HG03025 (cell line): ENCODE measurements at regions not wholly inside any gene's neighbourhood (a gene's known extent, or its start where the extent isn't known, plus 50 kb on each side); places are given as distances from the start of the nearest gene placed in this dataset.

Source experiments
- ATAC-seq: cut with Tn5 transposase; IDR thresholded peaks from one replicate; pipeline ENCODE4 v1.9.1; 2021; ENCODE audit warnings: mild to moderate bottlenecking, moderate library complexity; ENCODE audit not compliant: unreplicated experiment, low FRiP score

DNA sequence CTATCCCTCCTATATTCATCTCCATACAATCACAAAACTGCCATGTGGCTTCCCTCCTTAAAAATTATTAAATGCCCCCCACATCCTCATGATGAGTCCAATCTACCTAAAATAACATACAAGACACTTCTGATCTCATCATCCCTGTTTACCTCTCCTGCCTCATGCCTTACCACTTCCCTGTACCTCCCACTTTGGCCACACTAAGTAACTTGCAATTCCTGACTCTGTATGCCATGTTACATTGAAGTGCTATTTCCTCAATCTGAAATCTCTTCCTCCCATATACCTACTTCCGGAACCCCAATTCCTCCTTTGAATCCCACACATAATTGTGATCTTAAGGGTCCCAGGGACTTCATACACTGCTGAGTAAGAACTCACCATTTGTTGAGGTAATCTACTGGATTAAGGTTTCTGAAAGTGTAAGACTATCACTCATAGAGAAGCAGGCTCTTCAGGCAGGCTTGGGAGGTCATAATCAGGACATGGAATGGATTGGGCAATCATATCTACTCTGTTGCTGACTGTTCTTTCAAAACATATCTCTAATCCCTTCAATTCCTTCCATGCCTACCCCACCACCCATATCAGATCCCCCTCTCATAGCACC is 117.6 kb upstream of the PLEKHG7 start:
- ATAC-seq = no peak

DNA sequence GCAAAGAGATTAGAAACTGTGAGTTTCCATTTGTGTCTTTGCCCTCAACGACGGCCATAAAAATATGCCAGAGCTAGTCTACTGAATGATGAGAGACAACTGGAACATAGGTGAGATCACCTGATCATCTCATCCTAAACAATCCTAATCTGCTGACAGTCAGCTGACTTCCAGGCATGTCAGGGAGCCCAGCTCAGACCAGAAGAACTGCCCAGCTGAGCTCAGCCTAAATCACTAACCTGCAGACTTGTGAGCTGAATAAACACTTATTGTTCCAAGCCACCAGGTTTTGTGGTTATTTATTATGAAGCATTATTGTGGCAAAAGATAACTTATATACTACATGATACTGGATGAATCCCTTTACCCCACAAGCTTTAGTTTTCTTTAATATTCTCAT is 118.9 kb upstream of the PLEKHG7 start:
- no peak for ATAC-seq

DNA sequence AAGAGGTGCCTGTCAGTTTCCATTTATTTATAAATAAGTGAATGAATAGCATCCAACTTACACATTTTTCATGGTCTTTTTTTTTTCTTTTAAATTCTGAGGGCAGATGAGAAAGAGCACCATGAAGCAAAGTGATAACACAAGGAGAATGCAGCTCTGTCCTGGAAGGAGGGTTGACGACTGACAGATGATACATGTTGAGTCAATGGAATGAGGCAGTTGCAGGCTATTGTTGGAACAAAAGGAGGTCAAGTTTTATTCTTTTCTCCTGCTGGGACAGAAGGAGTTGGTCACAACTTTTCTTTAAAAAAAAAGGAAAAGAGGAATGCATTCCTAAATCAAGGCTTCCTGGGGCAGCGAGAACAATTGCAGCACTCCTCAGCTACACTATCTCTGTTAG is 119.9 kb upstream of the PLEKHG7 start:
- no peak for ATAC-seq

DNA sequence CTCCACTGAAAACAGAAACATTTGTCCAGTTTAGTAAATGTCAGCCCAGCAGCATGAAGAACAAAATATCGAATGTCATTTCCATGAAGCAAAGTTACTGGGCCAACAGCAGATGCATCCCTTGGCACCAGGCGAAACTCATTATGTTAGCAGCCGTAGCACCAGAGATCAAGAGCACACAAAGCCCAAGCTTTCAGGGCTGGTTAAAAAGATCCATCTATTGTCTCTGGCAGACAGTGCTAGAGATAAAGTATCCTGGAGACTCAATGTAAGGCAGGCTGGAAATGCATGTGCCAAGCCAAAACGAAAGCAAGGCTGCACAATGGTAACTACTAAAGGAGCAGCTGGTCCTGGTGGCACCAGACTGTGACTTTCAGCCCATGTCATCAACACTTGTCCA is 120.3 kb upstream of the PLEKHG7 start:
- no peak for ATAC-seq

DNA sequence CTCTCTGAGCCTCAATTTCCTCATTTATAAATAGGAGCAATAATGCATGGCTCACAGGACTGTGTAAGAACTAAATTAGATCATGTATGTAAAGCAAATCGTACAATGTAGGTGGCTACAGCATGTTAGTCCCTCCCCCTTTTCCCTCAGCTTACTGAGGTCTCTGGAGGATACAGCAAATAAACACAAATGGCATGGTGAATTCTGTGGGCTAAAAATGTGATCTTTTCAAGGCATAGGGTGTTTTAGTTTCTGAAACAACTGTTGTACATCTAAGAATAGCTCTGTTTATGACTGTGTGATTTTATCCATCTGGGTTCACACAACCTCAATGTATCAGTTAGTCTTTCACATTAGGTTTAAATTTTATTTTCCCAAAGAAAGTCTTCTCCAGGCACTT is 121.2 kb upstream of the PLEKHG7 start:
- no peak for ATAC-seq

DNA sequence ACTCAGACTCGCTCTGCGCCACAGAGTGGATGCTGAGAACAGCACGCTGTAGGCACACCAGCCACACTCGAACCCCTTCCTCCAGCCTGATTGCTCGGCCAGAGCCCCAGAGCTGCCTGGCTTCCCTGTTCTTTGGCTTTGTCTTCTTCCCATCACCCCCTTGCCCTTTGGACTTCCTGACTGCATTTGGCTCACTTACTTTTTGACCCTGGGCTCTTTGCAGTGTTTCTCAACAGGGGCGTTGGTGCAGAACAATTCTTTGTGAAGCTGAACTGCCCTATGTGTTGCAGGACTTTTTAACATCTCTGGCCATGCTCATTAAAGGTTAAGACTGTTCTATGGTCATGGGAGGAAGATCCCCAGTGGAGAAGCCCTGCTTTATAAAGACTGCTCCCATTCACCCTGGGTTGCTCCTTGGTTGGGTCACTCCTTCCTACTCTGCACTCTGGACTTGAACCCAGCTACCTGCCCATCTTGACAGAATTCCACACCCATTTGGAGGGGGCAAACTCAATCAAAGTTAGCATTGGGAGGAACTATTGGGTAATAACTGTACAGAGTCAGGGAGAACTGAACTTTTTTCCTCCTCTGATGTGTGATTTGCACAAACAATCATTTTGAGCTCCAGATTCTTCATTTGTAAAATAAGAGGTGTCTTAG is 127.7 kb upstream of the PLEKHG7 start:
- ATAC-seq = no peak

DNA sequence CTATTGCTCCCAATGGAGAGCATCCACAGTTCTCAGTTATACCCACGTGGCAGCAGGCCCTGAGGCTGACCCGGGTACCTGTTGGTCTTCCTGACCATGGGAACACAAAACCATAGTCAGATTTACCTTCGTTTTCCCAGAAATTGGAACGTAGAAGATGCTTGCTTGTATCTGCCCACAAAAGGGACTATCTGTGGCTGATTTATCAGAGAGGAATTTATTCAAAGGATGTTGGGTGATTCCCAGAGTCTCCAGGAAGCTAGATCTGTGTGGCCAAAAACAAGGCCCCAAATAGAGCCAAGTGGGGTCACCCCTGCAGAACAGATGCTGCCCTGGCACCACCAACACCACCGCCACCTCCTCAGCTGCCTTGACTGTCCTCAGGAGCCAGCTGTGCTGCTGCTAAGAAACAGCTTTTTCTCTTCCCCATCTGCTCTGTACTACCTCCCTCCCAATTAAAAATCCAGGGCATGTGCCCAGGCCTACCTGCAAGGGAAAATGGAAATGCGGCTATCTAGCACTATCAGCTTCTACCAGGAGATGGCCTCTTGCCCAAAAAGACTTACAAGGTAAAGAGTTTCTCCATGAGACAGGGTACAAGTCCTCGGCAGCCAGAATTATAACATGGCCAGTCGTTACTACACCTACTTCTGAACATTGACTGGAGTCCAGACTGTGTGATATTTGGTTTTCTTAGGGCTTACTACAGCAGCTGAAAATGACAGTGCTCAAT is 128.6 kb upstream of the PLEKHG7 start:
- ATAC-seq = no peak

DNA sequence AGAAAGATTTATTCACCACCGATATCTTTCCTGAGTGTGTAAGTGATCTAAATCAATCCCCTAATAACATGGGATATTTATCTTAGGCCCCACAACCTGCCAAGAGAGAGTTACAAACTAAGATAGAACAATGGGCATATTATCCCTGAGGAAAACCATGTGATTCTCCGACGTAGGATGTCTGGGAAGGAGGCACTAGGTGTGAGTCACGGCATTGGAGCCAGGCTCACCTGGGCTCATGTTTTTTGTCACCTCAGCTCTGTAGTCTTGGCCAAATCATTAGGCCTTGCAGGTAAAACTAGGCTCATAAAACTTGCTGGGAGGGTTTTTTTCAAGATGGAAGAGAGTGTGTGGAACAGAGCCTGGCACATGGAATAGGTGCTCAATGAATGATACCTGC is 129.7 kb upstream of the PLEKHG7 start:
- no peak for ATAC-seq

DNA sequence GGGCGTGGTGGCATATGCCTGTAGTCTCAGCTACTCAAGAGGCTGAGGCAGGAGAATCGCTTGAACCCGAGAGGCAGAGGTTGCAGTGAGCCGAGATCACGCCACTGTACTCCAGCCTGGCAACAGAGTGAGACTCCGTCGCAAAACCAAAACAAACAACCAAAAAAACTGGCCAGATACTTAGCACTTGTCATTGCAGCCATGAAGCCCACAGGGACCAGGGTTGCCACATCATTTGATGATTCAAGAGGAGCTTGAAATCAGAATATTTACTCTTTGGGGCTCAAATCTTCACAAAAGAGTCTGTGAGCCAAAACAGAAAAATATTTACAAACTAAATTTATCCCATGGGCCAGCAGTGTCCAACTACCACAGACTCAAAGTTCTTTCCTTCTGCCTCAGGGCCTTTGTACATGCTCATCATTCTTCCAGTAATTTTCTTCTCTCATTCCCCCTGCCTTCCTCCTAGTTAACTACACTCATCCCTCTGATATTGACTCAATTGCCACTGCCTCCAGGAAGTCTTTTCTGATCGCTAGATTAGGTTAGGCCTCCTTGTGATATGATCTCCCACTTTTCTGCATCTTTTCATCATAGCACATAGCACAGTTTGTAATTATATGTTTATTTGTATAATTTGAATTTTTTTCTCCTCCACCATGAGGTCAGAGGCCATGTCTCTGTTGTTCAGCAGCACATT is 130.8 kb upstream of the PLEKHG7 start:
- no peak for ATAC-seq

DNA sequence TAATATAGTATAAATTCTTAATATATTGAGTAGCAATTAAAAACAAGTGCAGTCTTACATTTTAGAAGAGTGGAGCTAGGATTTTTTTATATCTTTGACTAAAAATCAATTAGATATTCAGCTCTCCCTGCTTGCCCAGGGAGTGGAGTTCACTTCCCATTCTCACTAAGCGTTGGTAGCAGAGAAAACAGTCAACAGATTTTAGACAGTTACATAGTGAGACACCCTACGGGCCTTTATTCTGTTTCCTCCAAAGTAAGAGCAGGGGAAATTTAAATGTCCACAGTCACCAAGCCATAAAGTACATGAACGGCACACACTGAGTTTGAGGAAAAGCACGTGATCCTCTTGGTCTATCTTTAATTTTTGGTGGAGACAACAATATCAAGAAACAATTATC is 131.6 kb upstream of the PLEKHG7 start:
- no peak for ATAC-seq

DNA sequence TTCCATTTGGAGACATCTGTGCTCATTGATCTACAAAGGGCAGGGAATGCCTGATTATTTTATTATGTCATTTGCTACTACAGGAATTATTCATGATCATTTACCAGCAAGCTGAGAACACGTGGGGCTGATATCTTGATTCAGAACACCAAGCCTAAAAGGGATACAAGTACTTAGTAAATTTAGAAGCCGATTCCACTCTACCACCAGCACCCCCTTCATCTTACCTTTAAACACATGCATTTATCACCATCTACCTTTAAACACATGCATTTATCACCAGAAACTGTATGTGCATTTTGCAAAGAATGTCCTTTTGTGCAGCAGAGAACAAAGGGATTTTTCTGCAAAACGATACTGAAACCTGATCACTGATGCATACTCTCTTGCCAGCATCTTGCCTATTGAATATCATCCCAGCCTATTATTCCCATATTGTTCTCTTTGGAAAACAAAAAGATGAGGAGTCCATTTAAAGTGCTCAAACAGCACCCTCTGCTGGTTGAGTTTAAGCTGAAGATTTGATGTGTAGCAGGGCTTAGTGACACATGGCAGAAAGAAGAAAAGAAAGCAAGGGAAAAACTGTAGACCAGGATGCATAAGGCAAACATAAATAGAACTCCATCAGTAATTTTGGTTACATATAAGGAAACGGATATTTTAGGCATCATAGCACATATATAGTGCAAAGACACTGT is 132.6 kb upstream of the PLEKHG7 start:
- ATAC-seq = peak; percentile 87

DNA sequence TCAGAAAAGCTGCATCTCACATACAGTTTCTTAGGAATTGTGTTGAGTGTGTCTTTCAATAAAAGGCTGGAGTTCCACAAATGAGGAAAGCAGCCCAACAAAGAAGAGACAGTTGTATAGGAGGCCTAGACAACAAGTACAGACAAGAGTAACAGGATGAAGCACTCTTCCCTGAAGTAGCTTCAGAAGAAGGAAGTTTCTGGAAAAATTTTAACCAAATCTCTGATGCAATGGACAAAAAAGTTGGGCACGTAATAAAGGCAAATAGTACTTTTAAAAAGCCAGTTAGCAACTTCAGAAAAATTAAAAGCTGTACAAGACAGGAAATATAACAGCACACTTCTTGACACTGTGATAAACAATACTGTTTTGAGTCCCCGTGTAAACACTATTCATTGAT is 134.1 kb upstream of the PLEKHG7 start:
- no peak for ATAC-seq

DNA sequence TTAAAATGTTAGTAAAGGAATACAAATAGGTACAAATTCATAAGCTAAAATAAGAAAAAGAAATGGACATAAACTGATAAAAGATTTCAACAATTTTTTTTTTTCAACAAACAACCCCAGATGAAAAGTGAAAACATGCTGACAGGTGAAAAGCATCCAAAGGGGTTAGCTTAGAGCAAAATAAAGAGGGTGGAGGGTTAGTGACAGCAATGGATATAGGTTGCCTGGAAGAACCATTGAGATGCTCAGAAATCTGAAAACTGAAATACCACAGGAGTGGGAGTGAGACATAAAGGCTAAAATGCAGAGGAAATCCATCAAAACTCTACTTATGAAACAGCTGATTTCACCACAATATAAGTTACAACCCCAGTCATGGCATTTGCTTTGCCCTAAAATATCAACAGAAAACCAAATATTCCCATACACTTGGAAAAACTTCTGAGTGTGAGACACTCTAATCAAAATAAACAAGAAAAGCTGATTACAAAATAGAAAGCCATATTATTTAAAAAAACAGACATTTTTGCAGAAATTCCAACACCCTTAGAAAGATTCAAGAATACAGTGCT is 136.3 kb upstream of the PLEKHG7 start:
- ATAC-seq = no peak

DNA sequence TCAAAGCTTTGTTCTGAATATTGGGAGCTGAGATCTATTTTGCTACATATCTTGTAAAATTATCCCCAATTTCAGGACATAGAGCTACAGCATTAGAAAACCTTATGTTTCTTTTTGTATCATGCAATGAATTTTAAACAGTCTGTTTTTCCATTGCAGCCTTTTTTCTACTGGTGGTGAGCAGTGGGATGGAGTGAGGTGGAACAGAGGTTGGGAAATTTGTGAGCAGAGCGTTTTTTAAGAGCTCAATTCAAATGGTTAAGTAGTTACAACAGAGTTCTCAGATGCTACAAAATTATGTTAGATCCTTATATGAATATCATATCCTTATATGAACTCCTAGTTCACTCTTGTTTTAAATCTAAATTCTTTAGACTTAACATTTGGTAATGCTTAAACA is 139.0 kb upstream of the PLEKHG7 start:
- ATAC-seq = no peak

DNA sequence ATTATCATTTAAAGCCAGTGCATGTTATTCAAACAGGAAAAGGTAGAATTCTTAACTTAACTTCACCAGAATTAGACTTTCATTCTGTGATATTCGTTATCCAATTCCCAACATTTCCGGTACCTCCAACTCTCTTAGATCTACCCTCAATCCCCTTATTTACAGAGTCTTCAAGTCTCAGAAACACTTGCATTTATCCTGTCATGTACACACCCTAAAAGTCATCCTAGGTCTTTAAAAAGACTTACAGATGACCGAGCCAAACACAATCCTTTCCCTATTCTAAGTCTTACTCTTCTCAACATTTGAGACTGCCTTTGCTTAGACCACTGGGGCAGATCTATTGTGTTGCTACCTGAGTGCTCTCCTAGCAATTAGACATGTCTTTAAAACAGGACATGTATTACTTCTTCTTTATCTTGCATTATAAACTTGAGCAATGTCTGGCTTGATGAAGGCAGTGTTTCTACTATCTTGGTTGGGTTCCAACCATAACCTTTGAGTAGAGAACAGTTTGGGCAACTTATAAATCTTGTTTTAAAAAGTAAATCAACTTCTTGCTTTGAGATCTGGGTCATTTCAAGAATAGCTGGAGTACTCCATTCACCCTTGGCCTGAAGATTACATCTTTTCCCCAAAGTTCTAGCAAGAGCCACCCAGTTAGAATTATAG is 140.6 kb upstream of the PLEKHG7 start:
- no peak for ATAC-seq

DNA sequence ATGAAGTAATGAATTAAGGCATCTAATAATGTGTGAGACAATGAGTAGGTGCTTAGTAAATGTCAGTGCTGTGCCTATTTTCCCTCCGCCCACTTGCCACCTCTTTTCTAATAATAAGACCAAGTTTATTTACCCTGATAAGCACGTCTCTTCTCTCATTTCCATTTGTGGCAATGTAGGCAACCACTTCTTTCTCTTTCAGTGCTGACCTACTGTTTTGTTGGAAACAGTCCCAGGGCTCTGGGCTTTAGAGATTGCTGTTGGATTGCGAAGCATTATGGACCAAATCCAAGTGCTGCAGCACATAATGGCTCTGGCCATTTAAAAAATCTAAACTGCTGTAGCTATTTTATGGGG is 141.3 kb upstream of the PLEKHG7 start:
- no peak for ATAC-seq

DNA sequence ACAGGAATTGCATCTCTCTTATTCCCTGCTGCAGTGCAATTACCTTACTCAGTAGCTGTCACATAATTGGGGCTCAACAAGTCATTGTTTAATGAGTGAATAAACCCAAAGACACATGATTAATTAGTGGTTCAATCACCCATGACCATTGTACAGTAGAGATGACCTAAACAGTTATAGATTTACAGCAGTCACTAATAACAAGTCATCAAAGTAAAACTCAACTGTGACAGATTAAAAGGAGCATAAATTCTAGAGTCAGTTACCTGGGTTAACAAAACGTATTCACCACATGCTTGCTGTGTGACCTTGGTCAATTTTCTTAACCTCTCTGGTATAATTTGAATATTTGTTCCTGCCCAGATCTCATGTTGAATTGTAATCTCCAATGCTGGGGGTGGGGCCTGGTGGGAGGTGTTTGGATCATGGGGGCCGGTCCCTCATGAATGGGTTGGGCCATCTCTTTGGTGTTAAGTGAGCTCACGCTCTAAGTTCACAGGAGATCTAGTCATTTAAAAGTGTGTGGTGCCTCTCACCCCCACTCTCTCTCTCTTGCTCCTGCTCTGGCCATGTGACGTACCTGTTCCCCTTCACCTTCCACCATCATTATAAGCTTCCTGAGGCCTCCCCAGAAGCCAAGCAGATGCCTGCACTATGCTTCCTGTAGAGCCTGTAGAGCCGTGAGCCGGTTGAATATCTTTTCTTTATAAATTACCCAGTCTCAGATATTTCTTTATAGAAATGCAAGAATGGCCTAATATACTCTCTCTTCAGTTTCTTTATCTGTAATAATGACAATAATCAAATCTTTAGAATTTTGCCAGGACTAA is 141.9 kb upstream of the PLEKHG7 start:
- no peak for ATAC-seq

DNA sequence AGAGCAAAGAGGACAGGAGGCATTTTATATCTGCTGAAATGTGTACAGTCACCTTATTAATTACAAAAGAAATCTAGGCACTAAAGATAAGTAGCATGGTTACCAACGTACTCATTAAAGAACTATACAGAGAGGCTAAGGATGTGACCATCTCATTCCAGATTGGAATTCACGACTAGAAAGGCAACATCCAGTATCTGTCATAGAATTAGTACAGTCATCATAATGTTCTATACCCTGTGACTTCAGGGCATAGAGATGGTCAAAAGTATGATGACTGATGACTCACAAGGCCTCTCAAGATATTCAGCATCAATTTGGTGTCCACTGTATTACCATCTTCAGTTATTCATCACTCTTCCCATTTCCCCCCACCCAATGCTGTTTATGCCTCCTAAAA is 144.0 kb upstream of the PLEKHG7 start:
- no peak for ATAC-seq

DNA sequence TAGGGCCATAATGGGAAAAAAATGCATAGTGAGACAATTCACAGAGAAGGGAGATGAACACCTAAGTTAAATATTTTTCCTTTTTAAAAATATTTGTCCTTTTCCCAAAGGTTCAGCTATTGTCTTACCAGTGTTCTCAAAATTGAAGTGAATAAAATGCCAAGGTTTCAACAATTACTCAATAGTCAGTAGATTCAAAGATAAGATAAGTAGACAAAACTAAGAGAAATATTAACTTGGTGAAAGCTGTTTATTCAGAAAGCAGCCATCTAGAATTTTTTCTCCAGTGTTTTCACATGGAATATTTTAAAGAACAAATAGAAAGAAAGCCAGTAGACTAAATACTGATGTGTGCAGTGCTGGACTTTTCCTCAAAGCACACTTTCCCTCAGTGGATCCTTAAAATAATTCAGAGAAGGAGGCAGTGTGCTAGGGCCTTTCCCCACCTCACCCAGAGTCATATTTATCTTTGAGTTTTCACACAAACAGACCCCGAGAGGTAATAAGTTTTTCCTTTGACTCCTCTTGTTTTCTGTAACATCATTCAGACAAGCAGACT is 144.5 kb upstream of the PLEKHG7 start:
- no peak for ATAC-seq
